Endothelial cell of umbilical vein (primary cell): ENCODE measurements at regions not wholly inside any gene's neighbourhood (a gene's known extent, or its start where the extent isn't known, plus 50 kb on each side); places are given as distances from the start of the nearest gene placed in this dataset.
"Not testable (repeated sequence)": the region's sequence is repeated elsewhere in the genome, so short reads cannot be mapped to it uniquely, and the experiment has no call there.

ENCODE experiments used
- CTCF ChIP-seq, 2 donors: IDR thresholded peaks; 1 replicate in 1 of 2; 2 replicates in 1 of 2; pipeline ENCODE4 v1.5.1; 2011; ENCODE audit warnings: low read length in 2 of 2, mild to moderate bottlenecking in 2 of 2, moderate library complexity in 2 of 2, control low read depth in 1 of 2, inconsistent platforms in 1 of 2, low read depth in 1 of 2; ENCODE audit not compliant: insufficient read depth in 1 of 2; ENCODE audit errors: extremely low read depth in 1 of 2
- EZH2 ChIP-seq: IDR thresholded peaks from 2 replicates; pipeline ENCODE4 v1.6.1; 2012; ENCODE audit warnings: borderline replicate concordance, low read depth, mild to moderate bottlenecking, moderate library complexity, low read length, inconsistent platforms; ENCODE audit not compliant: severe bottlenecking
- GATA2 ChIP-seq: IDR thresholded peaks from 2 replicates; pipeline ENCODE4 v1.7.0; 2011; ENCODE audit warnings: low read depth, mild to moderate bottlenecking, moderate library complexity, mixed read lengths, low read length; ENCODE audit not compliant: insufficient read length, insufficient read depth
- POLR2AphosphoS5 ChIP-seq: IDR thresholded peaks from 2 replicates; pipeline ENCODE4 v1.6.1; 2012; ENCODE audit warnings: low read depth, mild to moderate bottlenecking, control low read depth, low read length, moderate library complexity; ENCODE audit not compliant: insufficient read depth

GRCh38 chr21:6375776-6376175 lies 4145.6 kb upstream of the TPTE start:
- TF ChIP-seq CTCF (IDR thresholded peaks at IDR 0.05; ENCODE audit: extremely low read depth in 1 of 2, insufficient read depth in 1 of 2, low read depth in 1 of 2, low read length in 2 of 2); POLR2AphosphoS5; EZH2; GATA2: not testable (repeated sequence)
